Naive thymus-derived CD8-positive, alpha-beta T cell (primary cell): ENCODE measurements at regions not wholly inside any gene's neighbourhood (a gene's known extent, or its start where the extent isn't known, plus 50 kb on each side); places are given as distances from the start of the nearest gene placed in this dataset.

Experiments
- ATAC-seq, 2 donors: fragments of 150-1000 bp; cut with Tn5 transposase in 1 of 2; sonication (Bioruptor Pico), chemical (Tn5 transposase) in 1 of 2; 1 replicate in 1 of 2; 2 replicates in 1 of 2; pipeline ENCODE4 v1.10.0; 2021; ENCODE audit warnings: mild to moderate bottlenecking in 2 of 2, moderate library complexity in 2 of 2
- POLR2A ChIA-PET: fragments of 350-600 bp; sonication (Branson Sonifier 250); formaldehyde crosslinking; loops from one replicate; lab custom pipeline; 2021; ENCODE audit warnings: antibody characterized with exemption; lab: Charles Lee
- DNase-seq, 10 donors: peaks; one replicate each; pipeline versions ENCODE4 v3.0.0 to v3.0.0-alpha.2; 2020 to 2022
- H3K27ac Mint-ChIP-seq, 10 donors: one replicate each; pipeline ENCODE4 v1.8.0; 2020 to 2022; ENCODE audit warnings: mild to moderate bottlenecking in 10 of 10, mixed read lengths in 10 of 10, moderate library complexity in 4 of 10, inconsistent platforms in 1 of 10
- H3K27me3 Mint-ChIP-seq, 5 donors: one replicate each; pipeline ENCODE4 v1.8.0; 2021 to 2022; ENCODE audit warnings: mixed read lengths in 5 of 5
- H3K36me3 Mint-ChIP-seq, 3 donors: one replicate each; pipeline ENCODE4 v1.8.0; 2020 to 2022; ENCODE audit warnings: mixed read lengths in 3 of 3, mild to moderate bottlenecking in 2 of 3, inconsistent platforms in 1 of 3
- H3K4me1 Mint-ChIP-seq, 4 donors: one replicate each; pipeline ENCODE4 v1.8.0; 2021 to 2022; ENCODE audit warnings: mixed read lengths in 4 of 4
- H3K4me3 Mint-ChIP-seq, 10 donors: one replicate each; pipeline ENCODE4 v1.8.0; 2020 to 2022; ENCODE audit warnings: mild to moderate bottlenecking in 10 of 10, mixed read lengths in 10 of 10, moderate library complexity in 6 of 10, inconsistent platforms in 1 of 10
- H3K9me3 Mint-ChIP-seq, 9 donors: one replicate each; pipeline ENCODE4 v1.8.0; 2020 to 2022; ENCODE audit warnings: mixed read lengths in 9 of 9, mild to moderate bottlenecking in 3 of 9, inconsistent platforms in 1 of 9, moderate library complexity in 1 of 9

- no peaks in the 10 kb centered on the region for H3K4me1 Mint-ChIP-seq
Observed at GRCh38 chr4:38189445-38189844, 229.2 kb downstream of the PTTG2 start.

GRCh38 chr4:38190717-38191178 is 230.6 kb downstream of the PTTG2 start:
- Mint-ChIP-seq H3K36me3 (peaks cover 0 to 5% (median 5%) of the 10 kb centered on the region in 3 donors), H3K4me1 (no peaks in the 10 kb centered on the region), H3K27me3 (peaks cover 0 to 4% (median 0%) of the 10 kb centered on the region in 5 donors), H3K27ac (no peak overlapping the region), H3K9me3 (peaks cover 0 to 12% (median 5%) of the 10 kb centered on the region in 9 donors), H3K4me3 (no peak overlapping the region)
- POLR2A ChIA-PET = no interaction called here
- ATAC-seq (no peak), DNase-seq (no peak)

More at GRCh38 chr4:38189445-38189844, 229.2 kb downstream of the PTTG2 start:
- Mint-ChIP-seq H3K36me3 (no peaks in the 10 kb centered on the region), H3K4me3 (no peak overlapping the region), H3K27me3 (peaks cover 0 to 4% (median 0%) of the 10 kb centered on the region in 5 donors), H3K9me3 (peaks cover 0 to under 1% (median 0%) of the 10 kb centered on the region in 9 donors), H3K27ac (peak overlapping the region in 1 of 10 donors; percentile 68)
- ATAC-seq = no peak
- POLR2A ChIA-PET = no interaction called here
- DNase-seq = no peak

GRCh38 chr4:38192516-38192915 is 232.3 kb downstream of the PTTG2 start:
- H3K9me3 Mint-ChIP-seq = peaks cover 0 to 15% (median 5%) of the 10 kb centered on the region in 9 donors
- peaks cover 0 to 5% (median 5%) of the 10 kb centered on the region in 3 donors for H3K36me3 Mint-ChIP-seq
- DNase-seq = no peak
- H3K4me3 Mint-ChIP-seq = no peak overlapping the region
- peaks cover 0 to 4% (median 0%) of the 10 kb centered on the region in 5 donors for H3K27me3 Mint-ChIP-seq
- H3K4me1 Mint-ChIP-seq = no peaks in the 10 kb centered on the region
- no peak overlapping the region for H3K27ac Mint-ChIP-seq
- ATAC-seq = no peak
- POLR2A ChIA-PET = no interaction called here

- POLR2A ChIA-PET = no interaction called here
- H3K27me3 Mint-ChIP-seq = peaks cover 0 to 4% (median 0%) of the 10 kb centered on the region in 5 donors
Observed at GRCh38 chr4:38193236-38193863, 233.2 kb downstream of the PTTG2 start.

GRCh38 chr4:38194047-38194602 is 233.9 kb downstream of the PTTG2 start:
- Mint-ChIP-seq H3K9me3 (peaks cover 0 to 15% (median 5%) of the 10 kb centered on the region in 9 donors), H3K27me3 (peaks cover 0 to 4% (median 0%) of the 10 kb centered on the region in 5 donors), H3K36me3 (peaks cover 0 to 5% (median 5%) of the 10 kb centered on the region in 3 donors), H3K4me1 (no peaks in the 10 kb centered on the region), H3K27ac (no peak overlapping the region), H3K4me3 (no peak overlapping the region)
- POLR2A ChIA-PET = no interaction called here
- no peak for DNase-seq
- no peak for ATAC-seq

More at GRCh38 chr4:38193236-38193863, 233.2 kb downstream of the PTTG2 start:
- no peak overlapping the region for H3K4me3 Mint-ChIP-seq
- peak overlapping the region in 1 of 10 donors; percentile 74 for H3K27ac Mint-ChIP-seq
- H3K9me3 Mint-ChIP-seq = peaks cover 0 to 15% (median 5%) of the 10 kb centered on the region in 9 donors
- no peaks in the 10 kb centered on the region for H3K4me1 Mint-ChIP-seq
- no peak for ATAC-seq
- peaks cover 0 to 5% (median 5%) of the 10 kb centered on the region in 3 donors for H3K36me3 Mint-ChIP-seq
- DNase-seq = no peak

GRCh38 chr4:38195486-38195885 is 235.3 kb downstream of the PTTG2 start:
- ATAC-seq (no peak), DNase-seq (no peak)
- POLR2A ChIA-PET = no interaction called here
- Mint-ChIP-seq H3K27me3 (peaks cover 0 to 4% (median 0%) of the 10 kb centered on the region in 5 donors), H3K4me3 (no peak overlapping the region), H3K9me3 (peaks cover 0 to 15% (median 5%) of the 10 kb centered on the region in 9 donors), H3K4me1 (no peaks in the 10 kb centered on the region), H3K36me3 (peaks cover 0 to 5% (median 5%) of the 10 kb centered on the region in 3 donors), H3K27ac (no peak overlapping the region)

GRCh38 chr4:38195911-38196310 is 235.7 kb downstream of the PTTG2 start:
- POLR2A ChIA-PET = no interaction called here
- peaks cover 0 to 4% (median 0%) of the 10 kb centered on the region in 5 donors for H3K27me3 Mint-ChIP-seq
- no peak for ATAC-seq
- H3K36me3 Mint-ChIP-seq = peaks cover 0 to 5% (median 5%) of the 10 kb centered on the region in 3 donors
- peaks cover 0 to 15% (median 5%) of the 10 kb centered on the region in 9 donors for H3K9me3 Mint-ChIP-seq
- H3K4me3 Mint-ChIP-seq = no peak overlapping the region
- no peak overlapping the region for H3K27ac Mint-ChIP-seq
- DNase-seq = no peak
- H3K4me1 Mint-ChIP-seq = no peaks in the 10 kb centered on the region

GRCh38 chr4:38202242-38202641 is 242.0 kb downstream of the PTTG2 start:
- peak overlapping the region in 3 of 10 donors; percentile 28 to 53 (median 47) for H3K27ac Mint-ChIP-seq
- ATAC-seq (no peak), DNase-seq (no peak)
- H3K4me1 Mint-ChIP-seq = peaks cover 0 to 6% (median 1%) of the 10 kb centered on the region in 4 donors
- H3K27me3 Mint-ChIP-seq = no peaks in the 10 kb centered on the region
- H3K36me3 Mint-ChIP-seq = no peaks in the 10 kb centered on the region
- no peak overlapping the region for H3K4me3 Mint-ChIP-seq
- H3K9me3 Mint-ChIP-seq = peaks cover 0 to 3% (median 0%) of the 10 kb centered on the region in 9 donors
- POLR2A ChIA-PET = interaction anchor here (0.6 kb wide), 1 partner anchor 391 kb away, joined by 3 read pairs; no protein-coding TSS in a partner anchor

- H3K4me1 Mint-ChIP-seq = peaks cover 0 to 6% (median 1%) of the 10 kb centered on the region in 4 donors
- ATAC-seq (no peak), DNase-seq (no peak)
- no peak overlapping the region for H3K4me3 Mint-ChIP-seq
- peaks cover 0 to 7% (median 0%) of the 10 kb centered on the region in 9 donors for H3K9me3 Mint-ChIP-seq
- no peaks in the 10 kb centered on the region for H3K36me3 Mint-ChIP-seq
- POLR2A ChIA-PET = no interaction called here
- no peak overlapping the region for H3K27ac Mint-ChIP-seq
- H3K27me3 Mint-ChIP-seq = no peaks in the 10 kb centered on the region
Observed at GRCh38 chr4:38203609-38204008, 243.4 kb downstream of the PTTG2 start.

- Mint-ChIP-seq H3K9me3 (peaks cover 0 to 7% (median 0%) of the 10 kb centered on the region in 9 donors), H3K4me1 (peaks cover 0 to 6% (median 1%) of the 10 kb centered on the region in 4 donors), H3K27me3 (no peaks in the 10 kb centered on the region), H3K27ac (peak overlapping the region in 2 of 10 donors; percentile 2 to 48), H3K4me3 (no peak overlapping the region), H3K36me3 (no peaks in the 10 kb centered on the region)
- POLR2A ChIA-PET = no interaction called here
- DNase-seq (no peak), ATAC-seq (no peak)
Observed at GRCh38 chr4:38204339-38205035, 244.3 kb downstream of the PTTG2 start.

GRCh38 chr4:38205261-38205660 is 245.1 kb downstream of the PTTG2 start:
- Mint-ChIP-seq H3K4me3 (no peak overlapping the region), H3K27me3 (no peaks in the 10 kb centered on the region), H3K27ac (no peak overlapping the region), H3K4me1 (peaks cover 0 to 6% (median 1%) of the 10 kb centered on the region in 4 donors), H3K9me3 (peaks cover 0 to 7% (median 0%) of the 10 kb centered on the region in 9 donors), H3K36me3 (no peaks in the 10 kb centered on the region)
- DNase-seq (no peak), ATAC-seq (no peak)
- POLR2A ChIA-PET = no interaction called here

GRCh38 chr4:38207110-38207457 is 246.9 kb downstream of the PTTG2 start:
- H3K36me3 Mint-ChIP-seq = no peaks in the 10 kb centered on the region

More at GRCh38 chr4:38207110-38207457, 246.9 kb downstream of the PTTG2 start:
- peaks cover 0 to 7% (median 0%) of the 10 kb centered on the region in 9 donors for H3K9me3 Mint-ChIP-seq
- H3K4me3 Mint-ChIP-seq = no peak overlapping the region
- DNase-seq (no peak), ATAC-seq (no peak)
- no peaks in the 10 kb centered on the region for H3K27me3 Mint-ChIP-seq
- POLR2A ChIA-PET = interaction anchor here (0.6 kb wide), 1 partner anchor 448 kb away, joined by 5 read pairs; no protein-coding TSS in a partner anchor
- no peak overlapping the region for H3K27ac Mint-ChIP-seq
- peaks cover 0 to 4% (median 1%) of the 10 kb centered on the region in 4 donors for H3K4me1 Mint-ChIP-seq
